ENCODE measurements at regions not wholly inside any gene's neighbourhood (a gene's known extent, or its start where the extent isn't known, plus 50 kb on each side); places are given as distances from the start of the nearest gene placed in this dataset.
"Not testable (repeated sequence)": the region's sequence is repeated elsewhere in the genome, so short reads cannot be mapped to it uniquely, and the experiment has no call there.

DNA sequence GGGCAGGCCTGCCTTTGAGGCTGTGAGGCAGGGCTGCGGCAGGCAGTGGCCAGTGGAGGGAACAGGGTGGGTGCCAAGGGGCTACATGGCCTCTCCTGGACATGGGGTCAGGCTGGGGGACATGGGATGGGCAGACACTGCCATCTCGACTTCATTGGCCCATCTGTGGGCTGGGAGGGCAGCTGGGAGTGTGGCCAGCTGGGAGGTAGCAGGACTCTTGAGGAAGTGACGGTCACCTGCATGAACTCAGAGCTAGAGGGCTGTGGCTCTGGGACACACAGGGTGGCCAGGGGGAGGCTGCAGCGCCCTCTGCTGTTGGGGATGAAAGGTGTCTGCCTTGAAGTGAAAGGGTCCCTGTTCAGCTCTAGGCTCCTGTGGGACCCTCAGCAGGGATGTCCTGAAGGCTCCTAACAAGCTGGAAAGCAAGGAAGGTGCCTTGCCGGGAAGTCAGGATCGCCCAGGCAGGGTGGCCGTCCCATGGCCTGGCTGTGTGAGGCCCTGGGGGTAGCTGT, 244.0 kb downstream of the ANKRD30B start:
- not testable (repeated sequence) for DNase-seq (ENCODE audit: low read depth in 2 of 2)

- not testable (repeated sequence) for DNase-seq (ENCODE audit: low read depth in 2 of 2)
Measured at GRCh38 chr18:14992758-14993157, 244.8 kb downstream of the ANKRD30B start.

- DNase-seq (ENCODE audit: low read depth in 2 of 2): not testable (repeated sequence)
Measured at GRCh38 chr18:14995023-14995422, 247.1 kb downstream of the ANKRD30B start.

DNA sequence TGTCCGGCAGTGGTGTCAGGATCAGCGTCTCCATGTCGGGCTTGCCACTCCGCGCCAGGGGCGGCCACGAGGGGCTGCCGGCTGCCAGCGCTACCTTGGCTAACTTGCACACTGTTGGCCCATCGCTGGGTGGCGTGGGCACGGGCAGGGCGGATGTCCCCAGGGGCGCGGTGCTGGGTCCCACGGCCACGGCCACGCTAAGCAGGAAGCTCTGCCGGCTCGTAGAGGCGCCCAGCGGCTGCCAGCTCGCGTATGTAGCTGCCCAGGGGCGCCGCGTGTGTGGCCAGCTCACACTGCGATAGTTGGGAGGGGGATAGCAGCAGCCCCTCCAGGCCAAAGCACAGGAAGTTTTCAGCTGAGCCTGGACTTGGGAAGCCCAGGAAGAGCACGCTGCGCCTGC, 249.4 kb downstream of the ANKRD30B start:
- no peak for DNase-seq (ENCODE audit: low read depth in 2 of 2)

- not testable (repeated sequence) for DNase-seq (ENCODE audit: low read depth in 2 of 2)
Measured at GRCh38 chr18:14997899-14998298, 249.9 kb downstream of the ANKRD30B start.

DNA sequence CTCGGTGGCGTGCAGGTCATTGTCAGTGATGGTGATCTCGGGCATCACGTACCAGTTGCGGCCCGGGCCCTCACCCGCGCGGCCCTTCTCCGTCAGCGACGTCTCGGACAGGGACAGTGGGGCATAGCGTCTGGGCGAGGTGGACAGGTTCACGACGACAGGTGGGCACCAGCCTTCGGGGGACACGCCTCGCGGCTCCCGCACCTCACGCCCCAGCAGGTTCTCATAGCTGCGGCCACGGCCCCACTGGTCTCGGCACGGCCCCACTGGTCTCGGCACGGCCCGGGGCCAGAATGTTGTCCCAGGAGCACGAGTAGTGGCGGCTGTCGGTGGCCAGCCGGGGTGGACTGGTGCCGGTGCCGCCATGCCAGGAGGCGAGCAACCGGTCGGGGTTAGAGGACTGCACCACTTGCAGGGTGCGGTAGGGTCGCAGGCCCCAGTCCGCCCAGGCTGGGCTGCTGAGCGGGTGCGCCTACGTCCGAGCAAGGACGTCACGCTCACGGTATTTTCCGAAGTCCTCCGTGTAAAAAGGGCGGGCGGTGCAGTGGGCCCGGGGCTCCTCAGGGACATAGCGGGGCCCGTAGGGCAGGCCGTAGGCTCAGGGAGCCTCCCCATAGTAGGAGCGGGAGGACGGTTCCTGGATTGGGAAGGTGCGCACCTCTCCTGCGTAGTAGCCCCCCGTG, 250.5 kb downstream of the ANKRD30B start:
- not testable (repeated sequence) for DNase-seq (ENCODE audit: low read depth in 2 of 2)

DNA sequence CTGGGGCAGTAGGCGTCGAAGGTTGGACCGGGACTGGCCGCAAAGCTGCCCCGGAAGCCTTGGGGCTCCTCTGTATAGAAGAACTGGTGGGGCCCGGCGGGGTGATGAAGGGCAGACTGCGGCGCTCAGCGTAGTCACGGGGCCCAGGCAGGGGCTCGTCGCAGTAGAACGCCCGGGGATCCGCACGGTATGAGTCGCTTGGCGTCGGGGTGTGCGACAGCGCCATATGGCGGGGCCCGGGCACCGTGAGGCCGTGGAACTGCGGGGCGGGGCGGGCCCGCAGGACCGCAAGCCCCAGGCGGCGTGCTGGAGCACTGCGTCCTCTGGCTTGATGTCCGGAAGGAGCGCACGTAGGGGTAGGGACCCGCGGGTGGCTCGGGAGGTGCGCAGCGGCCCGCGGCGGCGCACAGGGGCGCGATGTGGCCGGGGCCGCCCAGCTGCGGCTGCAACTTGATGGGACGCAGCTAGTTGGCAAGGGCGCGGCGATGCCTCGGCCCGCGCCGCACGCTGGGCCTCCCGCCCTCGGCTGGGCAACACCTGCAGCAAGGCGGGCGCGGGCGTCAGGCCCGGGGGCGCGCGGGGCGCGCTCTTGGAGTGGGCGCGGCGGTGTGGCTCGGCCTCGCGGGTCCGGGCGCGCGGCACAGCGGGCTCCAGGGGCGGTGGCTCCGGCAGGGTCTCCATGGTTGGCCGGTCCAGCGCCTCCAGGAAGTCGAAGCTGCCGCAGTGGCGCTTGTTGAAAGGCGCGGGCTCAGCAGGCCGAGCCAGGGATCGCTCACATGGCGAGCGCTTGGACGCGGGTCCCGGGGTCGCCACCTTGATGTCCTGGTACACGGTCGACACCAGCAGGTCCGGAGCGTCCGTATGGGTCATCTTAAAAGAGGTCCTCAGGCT, 251.4 kb downstream of the ANKRD30B start:
- DNase-seq (ENCODE audit: low read depth in 2 of 2): no peak

- not testable (repeated sequence) for DNase-seq (ENCODE audit: low read depth in 2 of 2)
Measured at GRCh38 chr18:15000119-15001037, 252.4 kb downstream of the ANKRD30B start.

DNA sequence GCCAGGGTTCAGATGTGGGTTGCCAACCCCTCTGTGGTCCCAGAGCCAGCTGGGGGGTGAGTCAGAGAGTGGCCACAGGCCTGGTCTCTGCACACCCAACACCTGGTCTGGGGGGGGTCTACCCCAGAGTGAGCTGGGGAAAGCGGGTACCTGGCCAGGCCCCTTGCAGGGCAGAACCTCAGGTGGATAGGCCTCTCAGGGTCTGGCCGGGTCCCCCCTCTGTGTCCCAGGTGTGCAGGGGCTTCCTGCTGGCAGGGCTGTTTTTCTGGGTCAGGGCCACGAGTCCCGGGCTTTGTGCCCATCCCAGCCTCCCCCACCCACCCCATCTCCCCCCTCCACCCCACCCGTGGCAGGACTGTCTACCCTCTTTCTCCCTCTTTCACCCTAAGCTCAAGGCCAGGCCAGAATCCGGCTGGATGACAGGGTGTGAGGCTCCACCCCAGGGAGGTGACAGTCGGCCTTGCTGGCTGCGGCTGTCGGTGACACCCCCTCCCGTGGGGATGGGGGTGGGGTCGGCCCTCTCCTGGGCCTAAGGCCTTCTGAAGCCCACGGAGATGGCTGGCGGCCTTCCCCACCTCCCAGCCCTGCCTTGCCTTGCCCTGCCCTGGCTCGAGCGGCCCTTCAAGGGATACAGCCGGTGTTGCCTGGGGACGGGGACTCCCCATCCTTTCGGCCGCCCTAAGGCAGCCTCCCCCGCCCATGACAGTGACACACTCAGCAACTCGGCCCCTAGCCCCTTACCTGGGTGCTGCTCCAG, 253.2 kb downstream of the ANKRD30B start:
- DNase-seq (ENCODE audit: low read depth in 2 of 2): not testable (repeated sequence)

- DNase-seq (ENCODE audit: low read depth in 2 of 2): not testable (repeated sequence)
Measured at GRCh38 chr18:15001795-15002107, 253.8 kb downstream of the ANKRD30B start.

DNA sequence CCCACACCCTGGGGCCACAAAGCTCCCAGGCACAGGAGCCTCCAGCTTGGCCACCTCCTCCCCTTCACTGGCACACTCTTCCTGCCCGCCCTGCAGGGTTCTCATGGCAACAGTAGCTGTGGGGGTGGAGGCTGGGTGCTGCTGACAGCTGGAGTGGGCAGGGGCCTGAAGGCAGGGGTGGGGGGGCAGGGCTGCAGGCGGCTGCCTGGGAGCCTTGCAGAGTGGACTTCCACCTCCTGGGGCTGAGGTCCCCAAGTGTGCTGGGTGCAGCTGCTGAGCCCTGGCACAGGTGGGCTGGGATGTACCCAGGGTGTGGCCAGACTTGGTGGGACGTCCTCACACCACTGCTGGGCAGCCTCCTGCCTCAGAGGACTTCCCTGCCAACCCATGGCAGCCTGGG, 254.8 kb downstream of the ANKRD30B start:
- not testable (repeated sequence) for DNase-seq (ENCODE audit: low read depth in 2 of 2)

GRCh38 chr18:15003231-15003630, 255.3 kb downstream of the ANKRD30B start:
- not testable (repeated sequence) for DNase-seq (ENCODE audit: low read depth in 2 of 2)

DNA sequence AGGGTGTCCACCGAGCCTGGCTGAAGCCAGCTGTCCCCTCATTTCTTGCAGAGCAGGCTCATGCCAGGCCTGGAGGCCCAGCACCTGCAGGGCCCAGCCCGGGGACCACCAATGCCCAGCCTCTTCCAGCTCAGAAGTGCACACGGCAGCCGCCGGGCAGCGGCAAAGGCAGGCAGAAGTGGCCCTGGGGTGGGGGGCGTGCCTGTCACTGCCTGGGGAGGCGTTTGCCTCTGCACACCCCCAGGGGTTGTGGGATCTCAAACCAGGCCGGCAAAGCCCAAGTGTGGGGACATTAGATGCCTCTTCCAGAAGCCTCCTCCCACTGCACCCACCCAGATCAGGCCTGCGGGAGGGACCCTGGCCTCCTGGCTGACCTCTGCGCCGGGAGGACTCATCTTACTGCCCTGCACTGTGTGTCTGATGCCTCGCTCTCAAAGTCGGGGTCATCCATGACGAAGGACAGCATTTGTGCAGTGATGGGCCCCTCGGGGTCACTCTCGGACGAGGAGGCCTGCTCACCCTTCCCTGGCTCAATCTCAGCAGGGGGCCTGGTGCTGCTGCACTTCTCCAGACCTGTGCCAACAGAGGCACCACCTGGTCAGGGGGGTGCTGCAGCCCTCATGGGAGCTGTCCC, 255.8 kb downstream of the ANKRD30B start:
- DNase-seq (ENCODE audit: low read depth in 2 of 2): not testable (repeated sequence)

GRCh38 chr18:15004270-15004973, 256.4 kb downstream of the ANKRD30B start:
- not testable (repeated sequence) for DNase-seq (ENCODE audit: low read depth in 2 of 2)

DNA sequence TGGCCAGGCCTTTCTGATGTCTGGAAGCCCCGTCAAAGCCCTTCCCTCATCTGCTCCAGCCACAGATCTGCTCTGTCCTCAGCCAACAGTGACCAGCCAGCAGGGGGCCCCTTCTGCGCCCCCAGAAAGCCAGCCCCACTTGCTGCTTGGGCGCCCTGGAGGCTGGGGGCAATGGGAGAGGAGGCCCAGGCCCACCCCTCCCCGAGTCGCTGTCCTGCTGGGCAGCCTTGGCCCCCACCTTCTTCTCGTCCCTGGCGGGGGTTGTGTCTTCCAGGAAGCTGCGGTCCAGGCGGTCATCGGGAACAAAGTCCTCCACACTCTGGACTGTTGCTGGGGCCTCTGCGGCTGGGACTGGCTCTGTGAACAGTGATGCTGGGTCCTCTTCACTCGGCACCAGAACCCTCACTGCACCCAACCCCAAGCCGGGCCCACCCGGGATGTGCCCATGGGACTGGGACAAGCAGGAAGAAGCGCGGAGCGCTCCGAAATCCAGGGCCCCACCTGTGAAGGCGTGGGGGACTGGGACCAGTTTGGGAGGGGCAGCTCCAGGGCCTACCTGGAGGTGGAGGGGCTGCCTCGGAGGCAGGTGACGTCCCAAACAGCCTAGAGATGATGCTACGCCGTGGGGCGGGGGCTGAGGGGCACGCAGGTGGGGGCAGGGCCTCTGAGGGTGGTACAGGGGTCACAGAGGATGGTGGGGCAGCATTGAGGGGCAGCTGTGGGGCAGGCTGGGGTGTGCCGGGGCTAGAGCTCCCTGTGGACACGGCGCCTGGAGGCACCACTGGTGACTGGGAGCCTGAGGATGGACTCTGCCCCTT, 257.6 kb downstream of the ANKRD30B start:
- DNase-seq (ENCODE audit: low read depth in 2 of 2): no peak

- not testable (repeated sequence) for DNase-seq (ENCODE audit: low read depth in 2 of 2)
Measured at GRCh38 chr18:15006616-15007015, 258.6 kb downstream of the ANKRD30B start.

DNA sequence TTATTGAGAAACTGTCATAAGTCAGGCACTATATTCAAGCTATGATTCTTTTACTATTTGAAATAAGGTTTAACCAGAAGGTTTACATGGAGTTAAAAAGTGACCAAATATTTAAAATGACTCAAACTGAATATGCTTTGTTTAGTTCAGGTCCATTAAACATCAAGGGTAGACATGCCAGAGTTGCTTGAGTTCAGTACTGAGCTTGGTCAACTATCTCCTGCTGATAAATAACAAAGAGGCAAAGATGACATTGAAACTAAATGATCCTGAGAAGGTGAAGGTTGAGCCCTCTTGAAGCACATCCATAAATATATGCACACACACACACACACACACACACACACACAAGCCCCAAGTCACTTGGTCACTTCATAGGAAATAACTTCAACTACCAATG, 278.1 kb downstream of the ANKRD30B start:
- not testable (repeated sequence) for DNase-seq (ENCODE audit: low read depth in 2 of 2)

DNA sequence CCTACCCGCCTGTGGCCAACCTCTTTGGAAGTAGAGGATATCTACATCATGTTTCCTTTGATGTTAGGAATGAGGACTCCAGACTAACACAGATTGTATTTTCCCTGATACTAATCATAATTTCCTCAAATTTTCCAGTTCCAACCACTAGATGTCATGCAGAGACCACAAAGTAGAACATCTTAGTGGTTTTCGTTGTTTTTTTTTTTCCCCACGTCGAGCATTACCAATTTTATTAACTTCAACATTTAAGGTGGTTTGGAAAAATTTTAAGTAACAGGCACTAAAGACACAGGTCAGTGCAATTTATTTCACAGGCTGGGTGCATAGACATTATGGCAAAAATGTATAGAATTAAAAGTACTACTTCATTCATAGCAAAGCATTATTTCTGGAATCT, 280.1 kb downstream of the ANKRD30B start:
- not testable (repeated sequence) for DNase-seq (ENCODE audit: low read depth in 2 of 2)
